ENCODE measurements at regions not wholly inside any gene's neighbourhood (a gene's known extent, or its start where the extent isn't known, plus 50 kb on each side); places are given as distances from the start of the nearest gene placed in this dataset.

DNA sequence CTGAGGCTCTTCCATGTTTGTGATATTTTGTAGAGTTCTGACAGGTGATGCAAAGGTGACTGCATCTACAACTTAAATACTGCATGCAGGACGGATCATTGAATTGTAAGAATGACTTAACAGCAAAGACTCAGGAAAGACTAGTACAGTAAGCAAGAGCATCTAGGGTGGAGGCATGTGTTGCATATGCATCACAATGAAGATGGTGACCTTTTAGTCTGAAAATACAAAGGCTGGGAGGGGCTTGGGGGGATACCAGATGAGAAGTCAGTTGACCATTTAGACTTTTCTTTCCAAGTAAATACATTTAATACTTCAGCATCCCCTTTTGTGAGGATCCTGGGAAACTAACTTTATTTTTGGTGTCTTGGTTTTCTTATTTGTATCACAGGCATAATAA lies 145.5 kb downstream of the NUF2 start:
- H3K36me3 ChIP-seq (ENCODE audit: insufficient read depth, low read length), result no peaks in the 10 kb centered on the region
- H3K4me2 ChIP-seq (ENCODE audit: low read length), result no peak overlapping the region
- H3K27ac ChIP-seq (ENCODE audit: low read length), result no peak overlapping the region
- no peak overlapping the region for H3K4me3 ChIP-seq (ENCODE audit: low read length)
- H3K9ac ChIP-seq (ENCODE audit: low read length), result no peak overlapping the region
- no peak for TF ChIP-seq EZH2 (IDR thresholded peaks at IDR 0.05; ENCODE audit: borderline replicate concordance, insufficient read depth, low read length, poor library complexity, severe bottlenecking)
- no peak for TF ChIP-seq TAF1 (IDR thresholded peaks at IDR 0.05; ENCODE audit: low read depth)
- TF ChIP-seq EP300 (conservative IDR thresholded peaks at IDR 0.05; ENCODE audit: poor library complexity, severe bottlenecking), result no peak
- TF ChIP-seq POLR2AphosphoS5 (IDR thresholded peaks at IDR 0.05), result no peak
- TF ChIP-seq, protein P1, sequence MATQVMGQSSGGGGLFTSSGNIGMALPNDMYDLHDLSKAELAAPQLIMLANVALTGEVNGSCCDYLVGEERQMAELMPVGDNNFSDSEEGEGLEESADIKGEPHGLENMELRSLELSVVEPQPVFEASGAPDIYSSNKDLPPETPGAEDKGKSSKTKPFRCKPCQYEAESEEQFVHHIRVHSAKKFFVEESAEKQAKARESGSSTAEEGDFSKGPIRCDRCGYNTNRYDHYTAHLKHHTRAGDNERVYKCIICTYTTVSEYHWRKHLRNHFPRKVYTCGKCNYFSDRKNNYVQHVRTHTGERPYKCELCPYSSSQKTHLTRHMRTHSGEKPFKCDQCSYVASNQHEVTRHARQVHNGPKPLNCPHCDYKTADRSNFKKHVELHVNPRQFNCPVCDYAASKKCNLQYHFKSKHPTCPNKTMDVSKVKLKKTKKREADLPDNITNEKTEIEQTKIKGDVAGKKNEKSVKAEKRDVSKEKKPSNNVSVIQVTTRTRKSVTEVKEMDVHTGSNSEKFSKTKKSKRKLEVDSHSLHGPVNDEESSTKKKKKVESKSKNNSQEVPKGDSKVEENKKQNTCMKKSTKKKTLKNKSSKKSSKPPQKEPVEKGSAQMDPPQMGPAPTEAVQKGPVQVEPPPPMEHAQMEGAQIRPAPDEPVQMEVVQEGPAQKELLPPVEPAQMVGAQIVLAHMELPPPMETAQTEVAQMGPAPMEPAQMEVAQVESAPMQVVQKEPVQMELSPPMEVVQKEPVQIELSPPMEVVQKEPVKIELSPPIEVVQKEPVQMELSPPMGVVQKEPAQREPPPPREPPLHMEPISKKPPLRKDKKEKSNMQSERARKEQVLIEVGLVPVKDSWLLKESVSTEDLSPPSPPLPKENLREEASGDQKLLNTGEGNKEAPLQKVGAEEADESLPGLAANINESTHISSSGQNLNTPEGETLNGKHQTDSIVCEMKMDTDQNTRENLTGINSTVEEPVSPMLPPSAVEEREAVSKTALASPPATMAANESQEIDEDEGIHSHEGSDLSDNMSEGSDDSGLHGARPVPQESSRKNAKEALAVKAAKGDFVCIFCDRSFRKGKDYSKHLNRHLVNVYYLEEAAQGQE (IDR thresholded peaks at IDR 0.05; ENCODE audit: borderline replicate concordance), result no peak
- TF ChIP-seq RAD21 (conservative IDR thresholded peaks at IDR 0.05), result no peak
- no peak for TF ChIP-seq MXI1 (conservative IDR thresholded peaks at IDR 0.05; ENCODE audit: poor library complexity, severe bottlenecking)
- TF ChIP-seq, protein P2, sequence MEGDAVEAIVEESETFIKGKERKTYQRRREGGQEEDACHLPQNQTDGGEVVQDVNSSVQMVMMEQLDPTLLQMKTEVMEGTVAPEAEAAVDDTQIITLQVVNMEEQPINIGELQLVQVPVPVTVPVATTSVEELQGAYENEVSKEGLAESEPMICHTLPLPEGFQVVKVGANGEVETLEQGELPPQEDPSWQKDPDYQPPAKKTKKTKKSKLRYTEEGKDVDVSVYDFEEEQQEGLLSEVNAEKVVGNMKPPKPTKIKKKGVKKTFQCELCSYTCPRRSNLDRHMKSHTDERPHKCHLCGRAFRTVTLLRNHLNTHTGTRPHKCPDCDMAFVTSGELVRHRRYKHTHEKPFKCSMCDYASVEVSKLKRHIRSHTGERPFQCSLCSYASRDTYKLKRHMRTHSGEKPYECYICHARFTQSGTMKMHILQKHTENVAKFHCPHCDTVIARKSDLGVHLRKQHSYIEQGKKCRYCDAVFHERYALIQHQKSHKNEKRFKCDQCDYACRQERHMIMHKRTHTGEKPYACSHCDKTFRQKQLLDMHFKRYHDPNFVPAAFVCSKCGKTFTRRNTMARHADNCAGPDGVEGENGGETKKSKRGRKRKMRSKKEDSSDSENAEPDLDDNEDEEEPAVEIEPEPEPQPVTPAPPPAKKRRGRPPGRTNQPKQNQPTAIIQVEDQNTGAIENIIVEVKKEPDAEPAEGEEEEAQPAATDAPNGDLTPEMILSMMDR (IDR thresholded peaks at IDR 0.05; ENCODE audit: poor library complexity, severe bottlenecking), result no peak
- TF ChIP-seq SMC3 (conservative IDR thresholded peaks at IDR 0.05; ENCODE audit: poor library complexity), result no peak
- H3K79me2 ChIP-seq (replicated peaks; ENCODE audit: insufficient read depth, low read length), result no peaks in the 10 kb centered on the region
- no peaks in the 10 kb centered on the region for H3K9me2 ChIP-seq (ENCODE audit: insufficient read depth, low read length)
- no peaks in the 10 kb centered on the region for H3K27me3 ChIP-seq (ENCODE audit: insufficient read depth, low read depth, low read length)
- no peaks in the 10 kb centered on the region for H3F3A ChIP-seq (ENCODE audit: insufficient read depth, low read length, poor library complexity, severe bottlenecking)
- no peak overlapping the region for H2AFZ ChIP-seq (ENCODE audit: low read depth, low read length)
- no peaks in the 10 kb centered on the region for H4K20me1 ChIP-seq (ENCODE audit: insufficient read depth)
- H3K9me3 ChIP-seq (ENCODE audit: low read length), result no peaks in the 10 kb centered on the region

DNA sequence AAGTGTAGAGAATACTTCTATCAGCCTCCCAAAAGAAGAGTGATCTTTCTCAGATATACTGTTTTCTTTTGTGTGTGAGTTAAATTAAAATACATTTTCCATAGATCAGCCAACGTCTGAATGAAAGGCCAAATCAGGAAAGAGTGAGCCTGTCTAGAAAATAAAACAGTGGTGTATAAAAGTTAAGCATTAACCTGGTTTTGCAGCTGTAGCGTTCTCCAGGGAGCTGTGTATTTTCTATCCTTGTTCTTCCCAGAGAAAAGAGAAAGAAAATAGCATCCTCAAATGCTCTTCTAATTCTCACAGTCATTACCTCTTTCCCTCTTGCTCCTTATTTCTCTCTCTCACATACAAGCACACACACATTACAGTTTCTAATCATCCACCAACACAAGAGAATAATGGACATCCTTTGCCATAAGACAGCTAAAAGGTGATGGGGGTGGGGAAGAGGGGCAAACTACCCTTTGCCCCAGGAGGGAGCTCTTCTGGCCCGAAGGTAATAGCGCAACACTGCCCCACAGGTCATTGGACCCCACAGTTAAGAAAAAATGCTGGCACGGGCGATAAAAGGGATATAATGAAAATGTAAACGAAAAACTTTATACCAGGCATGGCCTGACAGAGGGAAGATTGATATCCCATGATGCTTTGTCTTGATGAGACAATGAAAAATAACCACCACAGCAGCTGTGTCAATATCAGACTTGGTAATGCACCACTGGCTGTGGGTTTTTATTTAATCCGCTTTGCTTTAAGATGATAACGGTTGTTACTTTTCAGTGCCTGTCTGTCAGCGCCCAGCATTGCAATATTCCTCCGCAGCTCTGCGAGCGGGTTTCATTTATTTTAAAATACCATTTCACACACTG lies 150.3 kb downstream of the NUF2 start:
- TF ChIP-seq, protein P1 (IDR thresholded peaks at IDR 0.05; ENCODE audit: borderline replicate concordance), result peak; percentile 21
- TF ChIP-seq POLR2AphosphoS5 (IDR thresholded peaks at IDR 0.05) (peak; percentile 66), EP300 (conservative IDR thresholded peaks at IDR 0.05; ENCODE audit: poor library complexity, severe bottlenecking) (peak; percentile 61), EZH2 (IDR thresholded peaks at IDR 0.05; ENCODE audit: borderline replicate concordance, insufficient read depth, low read length, poor library complexity, severe bottlenecking) (no peak)
- TF ChIP-seq, protein P2 (IDR thresholded peaks at IDR 0.05; ENCODE audit: poor library complexity, severe bottlenecking), result peak; percentile 47
- no peaks in the 10 kb centered on the region for H3K27me3 ChIP-seq (ENCODE audit: insufficient read depth, low read depth, low read length)
- H3K9me3 ChIP-seq (ENCODE audit: low read length), result no peaks in the 10 kb centered on the region
- H3K36me3 ChIP-seq (ENCODE audit: insufficient read depth, low read length), result no peaks in the 10 kb centered on the region
- H3K27ac ChIP-seq (ENCODE audit: low read length), result peak overlapping the region; percentile 63
- H3K79me2 ChIP-seq (replicated peaks; ENCODE audit: insufficient read depth, low read length), result no peaks in the 10 kb centered on the region
- no peaks in the 10 kb centered on the region for H4K20me1 ChIP-seq (ENCODE audit: insufficient read depth)
- H3F3A ChIP-seq (ENCODE audit: insufficient read depth, low read length, poor library complexity, severe bottlenecking), result no peaks in the 10 kb centered on the region
- no peaks in the 10 kb centered on the region for H3K9me2 ChIP-seq (ENCODE audit: insufficient read depth, low read length)
- H3K4me2 ChIP-seq (ENCODE audit: low read length), result peak overlapping the region; percentile 4
- H3K9ac ChIP-seq (ENCODE audit: low read length), result no peak overlapping the region
- no peak overlapping the region for H2AFZ ChIP-seq (ENCODE audit: low read depth, low read length)
- H3K4me3 ChIP-seq (ENCODE audit: low read length), result peak overlapping the region; percentile 36

All from neural cell (in vitro differentiated cells).